ENCODE measurements at regions not wholly inside any gene's neighbourhood (a gene's known extent, or its start where the extent isn't known, plus 50 kb on each side); places are given as distances from the start of the nearest gene placed in this dataset.

DNA sequence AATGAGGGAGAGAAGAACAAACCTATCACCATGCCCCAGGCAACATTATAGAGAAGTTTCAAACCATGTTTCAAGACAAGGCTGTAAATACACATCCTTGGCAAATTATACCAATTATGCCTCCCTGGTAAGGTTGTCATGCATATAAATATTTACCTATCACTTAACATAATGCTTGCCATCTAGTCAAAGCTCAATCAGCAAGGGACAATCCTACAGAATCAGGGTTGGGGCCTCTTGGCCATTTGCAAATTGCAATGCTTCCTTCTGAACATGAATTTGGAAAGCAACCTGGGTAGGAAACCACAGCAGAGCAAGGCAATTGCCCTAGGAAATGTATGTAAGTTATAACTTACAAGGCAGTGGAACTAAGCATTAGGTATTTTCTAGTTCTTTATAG, 907.2 kb upstream of the CDH2 start:
- Mint-ChIP-seq H3K27ac (ENCODE audit: low read depth, unreplicated experiment) (no peak overlapping the region), H3K36me3 (ENCODE audit: insufficient read depth, unreplicated experiment) (no peaks in the 10 kb centered on the region), H3K4me3 (ENCODE audit: unreplicated experiment) (no peak overlapping the region), H3K4me1 (ENCODE audit: insufficient read depth, unreplicated experiment) (peaks cover 5% of the 10 kb centered on the region), H3K9me3 (ENCODE audit: unreplicated experiment) (no peaks in the 10 kb centered on the region), H3K27me3 (ENCODE audit: insufficient read depth, unreplicated experiment) (no peaks in the 10 kb centered on the region)
- ChIA-PET CTCF (no interaction called here), POLR2A (interaction anchor here (0.8 kb wide), 1 partner anchor 10 kb away, joined by 3 read pairs; no protein-coding TSS in a partner anchor)
- DNase-seq (ENCODE audit: unreplicated experiment) = no peak
- intact Hi-C loops (cut with micrococcal nuclease) = no loop called here
- no TSS peak for BruUV-seq (replicated peaks)
- TF ChIP-seq, protein P1, sequence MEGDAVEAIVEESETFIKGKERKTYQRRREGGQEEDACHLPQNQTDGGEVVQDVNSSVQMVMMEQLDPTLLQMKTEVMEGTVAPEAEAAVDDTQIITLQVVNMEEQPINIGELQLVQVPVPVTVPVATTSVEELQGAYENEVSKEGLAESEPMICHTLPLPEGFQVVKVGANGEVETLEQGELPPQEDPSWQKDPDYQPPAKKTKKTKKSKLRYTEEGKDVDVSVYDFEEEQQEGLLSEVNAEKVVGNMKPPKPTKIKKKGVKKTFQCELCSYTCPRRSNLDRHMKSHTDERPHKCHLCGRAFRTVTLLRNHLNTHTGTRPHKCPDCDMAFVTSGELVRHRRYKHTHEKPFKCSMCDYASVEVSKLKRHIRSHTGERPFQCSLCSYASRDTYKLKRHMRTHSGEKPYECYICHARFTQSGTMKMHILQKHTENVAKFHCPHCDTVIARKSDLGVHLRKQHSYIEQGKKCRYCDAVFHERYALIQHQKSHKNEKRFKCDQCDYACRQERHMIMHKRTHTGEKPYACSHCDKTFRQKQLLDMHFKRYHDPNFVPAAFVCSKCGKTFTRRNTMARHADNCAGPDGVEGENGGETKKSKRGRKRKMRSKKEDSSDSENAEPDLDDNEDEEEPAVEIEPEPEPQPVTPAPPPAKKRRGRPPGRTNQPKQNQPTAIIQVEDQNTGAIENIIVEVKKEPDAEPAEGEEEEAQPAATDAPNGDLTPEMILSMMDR (IDR thresholded peaks at IDR 0.05; ENCODE audit: unreplicated experiment) = no peak

DNA sequence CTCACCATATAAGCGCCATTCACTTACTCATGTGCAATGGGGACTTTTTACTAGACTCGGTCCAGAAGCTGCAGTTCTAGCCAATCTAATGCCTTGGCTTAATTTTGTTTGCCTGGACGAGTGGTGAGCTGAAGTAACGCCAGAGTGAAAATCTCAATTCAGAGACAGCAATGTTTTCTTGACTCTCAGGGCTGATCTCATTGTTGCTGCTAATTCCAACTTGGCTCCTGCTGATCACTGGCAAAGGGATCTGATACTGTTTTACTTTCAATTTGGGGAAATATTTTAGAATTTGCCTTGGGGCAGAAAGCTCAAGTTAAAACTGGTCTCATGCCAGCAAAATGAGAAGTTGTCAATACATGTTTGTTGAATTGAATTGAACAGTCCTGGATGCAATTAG, 906.6 kb upstream of the CDH2 start:
- no peak overlapping the region for H3K27ac Mint-ChIP-seq (ENCODE audit: low read depth, unreplicated experiment)
- intact Hi-C loops (cut with micrococcal nuclease) = no loop called here
- DNase-seq (ENCODE audit: unreplicated experiment) = peak; percentile 3

DNA sequence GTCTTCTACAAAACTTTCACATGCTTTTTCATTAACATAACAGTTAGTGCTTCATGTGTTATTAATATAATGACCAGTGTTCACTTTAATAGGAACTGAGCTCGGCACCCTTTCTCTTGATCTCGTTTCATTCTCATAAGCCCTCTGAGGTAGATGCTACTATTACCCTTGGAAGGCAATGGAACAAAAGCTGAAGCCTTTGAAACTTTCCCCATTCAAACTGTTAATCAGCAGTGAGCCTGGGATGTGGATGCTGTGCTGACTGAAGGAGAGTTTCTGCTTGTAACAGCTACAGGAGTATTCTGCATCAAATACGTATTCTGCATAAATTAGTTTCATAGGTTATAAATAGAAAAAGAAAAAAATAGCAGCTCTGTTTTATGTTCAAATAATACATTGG, 904.0 kb upstream of the CDH2 start:
- Mint-ChIP-seq H3K27me3 (ENCODE audit: insufficient read depth, unreplicated experiment) (no peaks in the 10 kb centered on the region), H3K36me3 (ENCODE audit: insufficient read depth, unreplicated experiment) (no peaks in the 10 kb centered on the region), H3K4me3 (ENCODE audit: unreplicated experiment) (no peak overlapping the region), H3K9me3 (ENCODE audit: unreplicated experiment) (no peaks in the 10 kb centered on the region), H3K27ac (ENCODE audit: low read depth, unreplicated experiment) (no peak overlapping the region), H3K4me1 (ENCODE audit: insufficient read depth, unreplicated experiment) (peaks cover 5% of the 10 kb centered on the region)
- BruUV-seq (replicated peaks) = no TSS peak
- TF ChIP-seq, protein P1 (IDR thresholded peaks at IDR 0.05; ENCODE audit: unreplicated experiment) = no peak
- intact Hi-C loops (cut with micrococcal nuclease) = no loop called here
- POLR2A ChIA-PET = interaction anchor here (0.6 kb wide), 1 partner anchor 33 kb away, joined by 3 read pairs; no protein-coding TSS in a partner anchor
- CTCF ChIA-PET = no interaction called here
- no peak for DNase-seq (ENCODE audit: unreplicated experiment)

More for the DNA sequence above, 906.6 kb upstream of the CDH2 start:
- POLR2A ChIA-PET = no interaction called here
- TF ChIP-seq, protein P1 (IDR thresholded peaks at IDR 0.05; ENCODE audit: unreplicated experiment) = no peak
- H3K27me3 Mint-ChIP-seq (ENCODE audit: insufficient read depth, unreplicated experiment) = no peaks in the 10 kb centered on the region
- H3K4me1 Mint-ChIP-seq (ENCODE audit: insufficient read depth, unreplicated experiment) = peaks cover 5% of the 10 kb centered on the region
- no peak overlapping the region for H3K4me3 Mint-ChIP-seq (ENCODE audit: unreplicated experiment)
- H3K9me3 Mint-ChIP-seq (ENCODE audit: unreplicated experiment) = no peaks in the 10 kb centered on the region
- BruUV-seq (replicated peaks) = no TSS peak
- H3K36me3 Mint-ChIP-seq (ENCODE audit: insufficient read depth, unreplicated experiment) = no peaks in the 10 kb centered on the region
- CTCF ChIA-PET = no interaction called here

DNA sequence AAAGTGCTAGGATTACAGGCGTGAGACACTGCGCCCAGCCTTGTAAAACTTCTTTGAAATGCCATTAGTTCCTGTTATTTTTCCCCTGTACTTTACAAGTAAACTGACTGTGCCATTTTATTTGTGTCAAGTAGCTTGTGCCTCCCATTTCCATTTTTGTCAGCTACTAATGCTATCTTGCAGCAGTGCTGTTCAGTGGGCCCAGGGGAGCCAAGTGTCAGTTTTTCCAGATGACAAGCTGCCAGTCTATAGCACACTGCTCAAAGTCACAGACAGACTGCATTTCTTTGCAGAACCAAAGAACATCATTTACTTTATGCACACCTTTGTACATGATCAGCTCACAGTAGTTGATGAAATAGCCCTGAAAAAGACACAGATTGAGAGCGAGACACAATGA, 901.3 kb upstream of the CDH2 start:
- CTCF ChIA-PET = no interaction called here
- no peaks in the 10 kb centered on the region for H3K9me3 Mint-ChIP-seq (ENCODE audit: unreplicated experiment)
- H3K4me1 Mint-ChIP-seq (ENCODE audit: insufficient read depth, unreplicated experiment) = no peaks in the 10 kb centered on the region
- TF ChIP-seq, protein P1 (IDR thresholded peaks at IDR 0.05; ENCODE audit: unreplicated experiment) = no peak
- H3K27me3 Mint-ChIP-seq (ENCODE audit: insufficient read depth, unreplicated experiment) = no peaks in the 10 kb centered on the region
- no peak overlapping the region for H3K4me3 Mint-ChIP-seq (ENCODE audit: unreplicated experiment)
- H3K27ac Mint-ChIP-seq (ENCODE audit: low read depth, unreplicated experiment) = no peak overlapping the region
- H3K36me3 Mint-ChIP-seq (ENCODE audit: insufficient read depth, unreplicated experiment) = no peaks in the 10 kb centered on the region
- BruUV-seq (replicated peaks) = no TSS peak
- intact Hi-C loops (cut with micrococcal nuclease) = no loop called here
- DNase-seq (ENCODE audit: unreplicated experiment) = no peak
- POLR2A ChIA-PET = no interaction called here

Measured in MCF 10A (cell line).